ENCODE measurements at regions not wholly inside any gene's neighbourhood (a gene's known extent, or its start where the extent isn't known, plus 50 kb on each side); places are given as distances from the start of the nearest gene placed in this dataset.

DNA sequence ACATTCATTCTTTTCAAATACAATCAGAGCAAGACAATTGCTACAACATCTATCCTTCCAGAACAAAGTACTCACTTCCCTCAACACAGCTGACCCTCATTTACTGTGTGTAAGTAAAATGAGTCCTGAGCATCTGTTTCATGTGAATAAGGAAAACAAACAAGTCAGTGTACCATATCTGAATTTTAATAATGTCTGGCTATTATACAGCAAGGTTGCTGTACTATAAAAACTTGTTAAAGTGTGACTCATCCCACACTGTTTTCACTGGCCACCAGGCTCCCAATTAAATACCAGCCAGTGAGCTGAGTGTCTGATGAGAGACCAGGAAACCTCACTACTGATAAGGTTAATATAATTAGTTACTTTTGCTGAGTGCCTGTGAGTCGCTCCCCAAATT lies 339.8 kb downstream of the AGTPBP1 start:
- TF ChIP-seq POLR2A (IDR thresholded peaks at IDR 0.05) = no peak
- TF ChIP-seq, protein P1, sequence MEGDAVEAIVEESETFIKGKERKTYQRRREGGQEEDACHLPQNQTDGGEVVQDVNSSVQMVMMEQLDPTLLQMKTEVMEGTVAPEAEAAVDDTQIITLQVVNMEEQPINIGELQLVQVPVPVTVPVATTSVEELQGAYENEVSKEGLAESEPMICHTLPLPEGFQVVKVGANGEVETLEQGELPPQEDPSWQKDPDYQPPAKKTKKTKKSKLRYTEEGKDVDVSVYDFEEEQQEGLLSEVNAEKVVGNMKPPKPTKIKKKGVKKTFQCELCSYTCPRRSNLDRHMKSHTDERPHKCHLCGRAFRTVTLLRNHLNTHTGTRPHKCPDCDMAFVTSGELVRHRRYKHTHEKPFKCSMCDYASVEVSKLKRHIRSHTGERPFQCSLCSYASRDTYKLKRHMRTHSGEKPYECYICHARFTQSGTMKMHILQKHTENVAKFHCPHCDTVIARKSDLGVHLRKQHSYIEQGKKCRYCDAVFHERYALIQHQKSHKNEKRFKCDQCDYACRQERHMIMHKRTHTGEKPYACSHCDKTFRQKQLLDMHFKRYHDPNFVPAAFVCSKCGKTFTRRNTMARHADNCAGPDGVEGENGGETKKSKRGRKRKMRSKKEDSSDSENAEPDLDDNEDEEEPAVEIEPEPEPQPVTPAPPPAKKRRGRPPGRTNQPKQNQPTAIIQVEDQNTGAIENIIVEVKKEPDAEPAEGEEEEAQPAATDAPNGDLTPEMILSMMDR (IDR thresholded peaks at IDR 0.05) = no peak
- no peak overlapping the region for H3K4me3 ChIP-seq (ENCODE audit: low read depth, poor library complexity, severe bottlenecking)
- no peak for DNase-seq (ENCODE audit: low spot score in 2 of 2)
- WGBS, 2 donors = 61 to 76% methylated on average over 1 of the region's 1 CpG
- intact Hi-C loops (cut with DNase I; ENCODE audit: low total_unique reads) = no loop called here

DNA sequence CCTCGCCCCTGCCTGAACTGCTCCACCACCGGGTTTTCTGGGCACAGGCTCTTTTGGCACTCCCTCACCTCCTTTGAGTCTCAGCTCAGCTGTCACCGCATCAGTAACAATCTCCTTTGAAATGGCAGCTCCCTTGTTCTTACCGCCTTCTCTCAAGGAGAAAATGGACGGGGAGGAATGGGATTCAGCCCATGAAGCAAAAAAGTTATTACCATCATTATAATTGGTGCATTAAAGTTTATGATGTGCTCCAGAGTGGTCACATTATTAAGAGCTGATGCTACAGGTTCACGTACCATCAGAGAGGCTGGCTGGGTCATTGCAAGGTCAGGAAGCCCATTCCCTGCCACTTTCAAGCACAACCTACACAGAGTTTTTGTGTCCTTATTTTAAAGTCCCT lies 344.7 kb downstream of the AGTPBP1 start:
- intact Hi-C loops (cut with DNase I; ENCODE audit: low total_unique reads) = no loop called here
- TF ChIP-seq, protein P1 (IDR thresholded peaks at IDR 0.05) = no peak
- WGBS, 2 donors = 91% methylated on average over 6 of the region's 6 CpGs
- H3K4me3 ChIP-seq (ENCODE audit: low read depth, poor library complexity, severe bottlenecking) = no peak overlapping the region
- DNase-seq (ENCODE audit: low spot score in 2 of 2) = no peak

DNA sequence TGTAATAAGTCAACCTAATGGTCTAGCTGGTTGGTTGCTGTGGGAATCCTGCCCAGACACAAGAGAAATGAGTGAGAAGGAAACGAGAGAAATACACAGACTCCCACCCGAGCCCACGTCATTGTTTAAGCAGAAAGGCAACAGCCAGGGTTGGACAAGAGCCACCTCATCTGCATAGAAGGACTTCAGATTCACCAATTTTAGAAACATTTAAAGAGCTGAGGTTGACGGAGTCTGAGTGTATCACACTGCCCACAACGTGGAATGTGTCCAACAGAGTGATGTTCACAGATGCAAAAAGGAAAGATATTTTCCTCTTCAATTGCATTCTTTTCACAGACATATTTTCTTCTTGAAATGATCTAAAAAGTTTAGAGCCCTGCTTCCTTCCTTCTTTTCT lies 349.5 kb downstream of the AGTPBP1 start:
- intact Hi-C loops (cut with DNase I; ENCODE audit: low total_unique reads) = no loop called here

DNA sequence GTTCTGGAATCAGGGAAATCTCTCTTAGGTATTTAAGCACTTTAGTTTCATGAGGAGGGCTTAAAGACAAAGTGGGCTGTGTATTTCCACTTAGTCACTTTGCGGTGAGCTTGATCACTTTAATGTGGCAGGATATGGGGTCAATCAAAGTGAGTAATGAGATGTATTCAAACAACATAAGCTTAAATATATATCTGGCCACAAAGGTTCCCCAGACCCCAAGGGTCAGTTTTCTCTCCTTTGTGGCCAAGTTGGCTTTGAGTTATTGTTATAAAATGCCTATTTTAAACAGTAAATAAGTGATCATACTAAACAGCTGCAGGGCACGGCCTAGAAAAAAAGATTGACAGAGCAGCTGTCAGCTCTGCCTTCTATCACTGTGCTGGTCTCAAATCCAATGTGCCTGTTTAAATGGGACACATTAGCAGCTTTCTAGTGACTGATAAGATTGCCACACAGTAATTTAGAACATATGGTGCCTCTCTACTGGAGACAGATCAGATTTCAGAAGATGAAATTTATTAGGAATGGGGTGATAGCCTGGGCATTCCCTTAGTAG lies 363.9 kb downstream of the AGTPBP1 start:
- no peak for DNase-seq (ENCODE audit: low spot score in 2 of 2)
- no peak overlapping the region for H3K4me3 ChIP-seq (ENCODE audit: low read depth, poor library complexity, severe bottlenecking)
- TF ChIP-seq, protein P1 (IDR thresholded peaks at IDR 0.05) = no peak
- no peak for TF ChIP-seq POLR2A (IDR thresholded peaks at IDR 0.05)
- 60 to 62% methylated on average over 2 of the region's 2 CpGs for WGBS, 2 donors
- intact Hi-C loops (cut with DNase I; ENCODE audit: low total_unique reads) = no loop called here

More for the DNA sequence above, 349.5 kb downstream of the AGTPBP1 start:
- TF ChIP-seq, protein P1 (IDR thresholded peaks at IDR 0.05) = no peak
- TF ChIP-seq POLR2A (IDR thresholded peaks at IDR 0.05) = no peak
- 37 to 42% methylated on average over 5 of the region's 5 CpGs for WGBS, 2 donors
- H3K4me3 ChIP-seq (ENCODE audit: low read depth, poor library complexity, severe bottlenecking) = no peak overlapping the region
- DNase-seq (ENCODE audit: low spot score in 2 of 2) = no peak

DNA sequence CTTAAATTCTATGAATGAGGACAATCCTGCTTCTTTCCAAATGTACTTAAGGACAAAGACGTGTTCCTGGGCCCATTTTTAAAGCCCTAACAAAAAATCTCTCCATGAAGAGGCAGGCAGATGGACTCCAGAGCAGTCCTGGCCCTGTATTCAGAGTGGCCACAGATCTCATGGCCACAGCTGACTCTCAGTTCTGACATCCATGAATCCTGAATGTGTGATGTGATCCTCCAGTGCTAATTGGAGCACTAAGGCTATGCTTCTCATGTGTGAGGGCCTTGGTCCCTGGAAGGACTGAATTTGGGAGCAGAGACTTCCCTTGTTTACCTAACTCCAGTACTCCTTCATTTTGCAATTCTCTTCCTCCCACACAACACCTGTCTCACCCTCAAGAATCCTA lies 373.0 kb downstream of the AGTPBP1 start:
- WGBS, 2 donors = 79 to 94% methylated on average over 1 of the region's 1 CpG
- no peak overlapping the region for H3K4me3 ChIP-seq (ENCODE audit: low read depth, poor library complexity, severe bottlenecking)
- TF ChIP-seq POLR2A (IDR thresholded peaks at IDR 0.05) = no peak
- TF ChIP-seq, protein P1 (IDR thresholded peaks at IDR 0.05) = no peak
- no peak for DNase-seq (ENCODE audit: low spot score in 2 of 2)
- intact Hi-C loops (cut with DNase I; ENCODE audit: low total_unique reads) = no loop called here

DNA sequence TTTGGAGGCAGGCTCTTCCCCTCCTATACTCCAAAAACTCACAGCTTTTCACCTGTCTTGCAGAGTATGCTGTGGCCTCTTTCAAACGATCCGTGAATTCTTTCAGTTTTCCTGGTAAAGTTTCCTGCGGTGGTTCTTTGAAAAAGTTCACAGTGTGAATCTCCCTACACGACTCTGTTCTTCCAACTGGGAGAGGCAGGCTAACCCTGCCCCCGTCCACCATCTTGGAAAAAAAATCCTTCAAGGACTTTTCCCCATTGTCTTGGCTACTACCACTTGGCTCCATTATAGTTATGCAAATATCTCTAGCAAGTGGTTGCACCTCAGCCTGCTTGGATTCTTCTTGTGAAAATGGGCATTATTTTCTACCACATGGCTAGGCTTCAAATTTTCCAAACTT lies 382.6 kb downstream of the AGTPBP1 start:
- intact Hi-C loops (cut with DNase I; ENCODE audit: low total_unique reads) = no loop called here
- TF ChIP-seq, protein P1 (IDR thresholded peaks at IDR 0.05) = no peak
- no peak for TF ChIP-seq POLR2A (IDR thresholded peaks at IDR 0.05)
- no peak for DNase-seq (ENCODE audit: low spot score in 2 of 2)
- WGBS, 2 donors = 91 to 93% methylated on average over 5 of the region's 5 CpGs
- no peak overlapping the region for H3K4me3 ChIP-seq (ENCODE audit: low read depth, poor library complexity, severe bottlenecking)
